OCI-LY1 (cell line): ENCODE measurements at regions not wholly inside any gene's neighbourhood (a gene's known extent, or its start where the extent isn't known, plus 50 kb on each side); places are given as distances from the start of the nearest gene placed in this dataset.

Experiments
- H2AFZ ChIP-seq: fragments of 200-600 bp; sonication (generic), shearing (Covaris generic); 2 replicates; pipeline ENCODE4 v1.6.0; 2014; ENCODE audit warnings: antibody characterized with exemption, mild to moderate bottlenecking, low read length
- H3F3A ChIP-seq: fragments of 200-600 bp; sonication (generic), shearing (Covaris generic); 2 replicates; pipeline ENCODE4 v1.6.0; 2014; ENCODE audit warnings: mild to moderate bottlenecking, antibody characterized with exemption, low read length, moderate library complexity; ENCODE audit not compliant: insufficient read depth
- H3K27ac ChIP-seq: fragments of 200-600 bp; sonication (generic); 2 replicates; pipeline ENCODE4 v1.5.1; 2014; ENCODE audit warnings: low read length, mixed run types, mild to moderate bottlenecking, low read depth; ENCODE audit not compliant: poor library complexity, severe bottlenecking
- H3K27me3 ChIP-seq: fragments of 200-600 bp; sonication (generic); 2 replicates; pipeline ENCODE4 v1.6.0; 2014; ENCODE audit warnings: antibody characterized with exemption, mild to moderate bottlenecking, low read length, moderate library complexity; ENCODE audit not compliant: insufficient read depth
- H3K36me3 ChIP-seq: fragments of 200-600 bp; sonication (generic); 2 replicates; pipeline ENCODE4 v1.6.1; 2014; ENCODE audit warnings: mild to moderate bottlenecking, antibody characterized with exemption, low read length, moderate library complexity, mixed read lengths; ENCODE audit not compliant: insufficient read depth
- H3K4me1 ChIP-seq: fragments of 200-600 bp; sonication (generic); 2 replicates; pipeline ENCODE4 v1.5.1; 2014; ENCODE audit warnings: mild to moderate bottlenecking, low read length, moderate library complexity; ENCODE audit not compliant: insufficient read depth, severe bottlenecking
- H3K4me2 ChIP-seq: fragments of 200-600 bp; sonication (generic), shearing (Covaris generic); 2 replicates; pipeline ENCODE4 v1.6.1; 2014; ENCODE audit warnings: low read length
- H3K4me3 ChIP-seq: fragments of 200-600 bp; sonication (generic); 2 replicates; pipeline ENCODE4 v1.5.1; 2014; ENCODE audit warnings: low read length, low read depth, mild to moderate bottlenecking, mixed read lengths; ENCODE audit not compliant: poor library complexity, severe bottlenecking
- H3K79me2 ChIP-seq: fragments of 200-600 bp; shearing (Covaris generic); 2 replicates; pipeline ENCODE4 v1.6.1; 2016; ENCODE audit warnings: mixed run types, low read length, mixed read lengths; ENCODE audit not compliant: insufficient read depth
- H3K9ac ChIP-seq: fragments of 200-600 bp; sonication (generic), shearing (Covaris generic); 2 replicates; pipeline ENCODE4 v1.6.1; 2014; ENCODE audit warnings: mild to moderate bottlenecking, low read length, mixed read lengths
- H3K9me2 ChIP-seq: fragments of 200-600 bp; sonication (generic), shearing (Covaris generic); 2 replicates; pipeline ENCODE4 v1.6.1; 2014; ENCODE audit warnings: low read depth, mild to moderate bottlenecking, low read length, mixed read lengths
- H3K9me3 ChIP-seq: fragments of 200-600 bp; shearing (Covaris generic); 2 replicates; pipeline ENCODE4 v1.6.1; 2014; ENCODE audit warnings: low read length, mixed read lengths
- H4K20me1 ChIP-seq: fragments of 200-600 bp; sonication (generic), shearing (Covaris generic); 2 replicates; pipeline ENCODE4 v1.6.0; 2016; ENCODE audit warnings: mild to moderate bottlenecking, low read length; ENCODE audit not compliant: insufficient read depth
- CTCF ChIP-seq: fragments of 200-600 bp; sonication (generic), shearing (Covaris generic); IDR thresholded peaks from 2 replicates; pipeline ENCODE4 v1.5.1; 2017; ENCODE audit warnings: mild to moderate bottlenecking, antibody characterized with exemption, low read length, moderate library complexity, mixed read lengths
- EZH2 ChIP-seq: fragments of 200-600 bp; sonication (generic), shearing (Covaris generic); IDR thresholded peaks from 2 replicates; pipeline ENCODE4 v1.8.0; 2017; ENCODE audit warnings: borderline replicate concordance, mixed run types, mild to moderate bottlenecking, antibody characterized with exemption, low read length, moderate library complexity, mixed read lengths

GRCh38 chr1:214913966-214914365, 168.6 kb upstream of the KCNK2 start:
- no peaks in the 10 kb centered on the region for H4K20me1 ChIP-seq
- no peaks in the 10 kb centered on the region for H3K27me3 ChIP-seq
- H3K9ac ChIP-seq = no peak overlapping the region
- no peaks in the 10 kb centered on the region for H3K9me2 ChIP-seq
- H3F3A ChIP-seq = no peaks in the 10 kb centered on the region
- no peaks in the 10 kb centered on the region for H3K4me1 ChIP-seq
- no peaks in the 10 kb centered on the region for H3K79me2 ChIP-seq
- no peaks in the 10 kb centered on the region for H3K36me3 ChIP-seq
- H3K9me3 ChIP-seq = no peaks in the 10 kb centered on the region
- H3K4me3 ChIP-seq = no peak overlapping the region
- H3K4me2 ChIP-seq = no peak overlapping the region
- no peak overlapping the region for H3K27ac ChIP-seq
- TF ChIP-seq EZH2 = no peak
- no peak for TF ChIP-seq CTCF
- H2AFZ ChIP-seq = no peak overlapping the region

GRCh38 chr1:214917081-214917635, 165.4 kb upstream of the KCNK2 start:
- no peak overlapping the region for H3K9ac ChIP-seq
- H2AFZ ChIP-seq = no peak overlapping the region
- H3K4me3 ChIP-seq = no peak overlapping the region
- H3K36me3 ChIP-seq = no peaks in the 10 kb centered on the region
- H3K4me1 ChIP-seq = no peaks in the 10 kb centered on the region
- no peak overlapping the region for H3K27ac ChIP-seq
- H3K27me3 ChIP-seq = no peaks in the 10 kb centered on the region
- TF ChIP-seq EZH2 (no peak), CTCF (no peak)
- H4K20me1 ChIP-seq = no peaks in the 10 kb centered on the region
- H3K79me2 ChIP-seq = no peaks in the 10 kb centered on the region
- no peaks in the 10 kb centered on the region for H3F3A ChIP-seq
- no peaks in the 10 kb centered on the region for H3K9me2 ChIP-seq
- H3K9me3 ChIP-seq = no peaks in the 10 kb centered on the region
- no peak overlapping the region for H3K4me2 ChIP-seq

GRCh38 chr1:214918745-214919144, 163.8 kb upstream of the KCNK2 start:
- Histone ChIP-seq H3K9me3 (no peaks in the 10 kb centered on the region), H3K9me2 (no peaks in the 10 kb centered on the region), H3K4me1 (no peaks in the 10 kb centered on the region), H3K27me3 (no peaks in the 10 kb centered on the region), H3K9ac (no peak overlapping the region), H3K27ac (no peak overlapping the region), H3F3A (no peaks in the 10 kb centered on the region), H3K4me2 (no peak overlapping the region), H3K36me3 (no peaks in the 10 kb centered on the region), H3K79me2 (no peaks in the 10 kb centered on the region), H3K4me3 (no peak overlapping the region), H4K20me1 (no peaks in the 10 kb centered on the region), H2AFZ (no peak overlapping the region)
- TF ChIP-seq EZH2 (no peak), CTCF (no peak)
